ENCODE measurements at regions not wholly inside any gene's neighbourhood (a gene's known extent, or its start where the extent isn't known, plus 50 kb on each side); places are given as distances from the start of the nearest gene placed in this dataset.

- no peak for TF ChIP-seq POLR2A (IDR thresholded peaks at IDR 0.05; ENCODE audit: extremely low read depth, insufficient read length)
- TF ChIP-seq CTCF (IDR thresholded peaks at IDR 0.05; ENCODE audit: low read depth, low read length): no peak
- no peak for TF ChIP-seq MAX (IDR thresholded peaks at IDR 0.05; ENCODE audit: low read depth, low read length)
- TF ChIP-seq MYC (IDR thresholded peaks at IDR 0.05; ENCODE audit: low read depth, low read length): no peak
These were observed 112.4 kb downstream of the TENT5A start for GRCh38 chr6:81640126-81640525.

Data from NB4 (cell line).